ENCODE measurements at regions not wholly inside any gene's neighbourhood (a gene's known extent, or its start where the extent isn't known, plus 50 kb on each side); places are given as distances from the start of the nearest gene placed in this dataset.

- no peaks in the 10 kb centered on the region for H3K9me2 ChIP-seq (replicated peaks; ENCODE audit: low read depth, low read length)
- H3F3A ChIP-seq (ENCODE audit: low read depth): no peaks in the 10 kb centered on the region
- H3K4me2 ChIP-seq (ENCODE audit: low read depth, low read length, poor library complexity, severe bottlenecking): no peak overlapping the region
- H3K27me3 ChIP-seq (ENCODE audit: insufficient read depth, low read length, poor library complexity, severe bottlenecking): no peaks in the 10 kb centered on the region
- H3K4me1 ChIP-seq (ENCODE audit: insufficient read depth, low read length, poor library complexity, severe bottlenecking): no peaks in the 10 kb centered on the region
- TF ChIP-seq CTCF (conservative IDR thresholded peaks at IDR 0.05; ENCODE audit: low read length) (no peak), EZH2phosphoT487 (IDR thresholded peaks at IDR 0.05; ENCODE audit: borderline replicate concordance) (no peak)
- no peak overlapping the region for H3K4me3 ChIP-seq (ENCODE audit: low read length, poor library complexity, severe bottlenecking)
- 0 out of 2 replicates have a peak, but pooled peaks cover 6% of the 10 kb centered on the region for H3K9me3 ChIP-seq (ENCODE audit: insufficient read depth, low read depth, low read length)
- H3K36me3 ChIP-seq (ENCODE audit: insufficient read depth, low read length): no peaks in the 10 kb centered on the region
- H4K20me1 ChIP-seq (ENCODE audit: insufficient read depth, low read length, poor library complexity, severe bottlenecking): no peaks in the 10 kb centered on the region
- H2AFZ ChIP-seq (ENCODE audit: low read length): no peak overlapping the region
- no peaks in the 10 kb centered on the region for H3K79me2 ChIP-seq (ENCODE audit: insufficient read depth, low read length)
- no peak overlapping the region for H3K9ac ChIP-seq (ENCODE audit: low read depth, low read length, poor library complexity, severe bottlenecking)
These were observed 94.0 kb upstream of the SALL1 start for GRCh38 chr16:51244887-51245657.

GRCh38 chr16:51243936-51244436 is 92.9 kb upstream of the SALL1 start:
- Histone ChIP-seq H3K4me3 (ENCODE audit: low read length, poor library complexity, severe bottlenecking) (no peak overlapping the region), H3K79me2 (ENCODE audit: insufficient read depth, low read length) (no peaks in the 10 kb centered on the region), H3K4me1 (ENCODE audit: insufficient read depth, low read length, poor library complexity, severe bottlenecking) (no peaks in the 10 kb centered on the region), H3K9me2 (replicated peaks; ENCODE audit: low read depth, low read length) (no peaks in the 10 kb centered on the region), H4K20me1 (ENCODE audit: insufficient read depth, low read length, poor library complexity, severe bottlenecking) (no peaks in the 10 kb centered on the region), H3K4me2 (ENCODE audit: low read depth, low read length, poor library complexity, severe bottlenecking) (no peak overlapping the region), H3F3A (ENCODE audit: low read depth) (no peaks in the 10 kb centered on the region), H3K36me3 (ENCODE audit: insufficient read depth, low read length) (no peaks in the 10 kb centered on the region), H3K9me3 (ENCODE audit: insufficient read depth, low read depth, low read length) (0 out of 2 replicates have a peak, but pooled peaks cover 8% of the 10 kb centered on the region), H3K27me3 (ENCODE audit: insufficient read depth, low read length, poor library complexity, severe bottlenecking) (no peaks in the 10 kb centered on the region), H2AFZ (ENCODE audit: low read length) (no peak overlapping the region), H3K9ac (ENCODE audit: low read depth, low read length, poor library complexity, severe bottlenecking) (no peak overlapping the region)
- no peak for TF ChIP-seq EZH2phosphoT487 (IDR thresholded peaks at IDR 0.05; ENCODE audit: borderline replicate concordance)

GRCh38 chr16:51242296-51242994 is 91.4 kb upstream of the SALL1 start:
- Histone ChIP-seq H2AFZ (ENCODE audit: low read length) (no peak overlapping the region), H3K9me2 (replicated peaks; ENCODE audit: low read depth, low read length) (no peaks in the 10 kb centered on the region), H3K27me3 (ENCODE audit: insufficient read depth, low read length, poor library complexity, severe bottlenecking) (no peaks in the 10 kb centered on the region), H3K79me2 (ENCODE audit: insufficient read depth, low read length) (no peaks in the 10 kb centered on the region), H4K20me1 (ENCODE audit: insufficient read depth, low read length, poor library complexity, severe bottlenecking) (no peaks in the 10 kb centered on the region), H3K4me1 (ENCODE audit: insufficient read depth, low read length, poor library complexity, severe bottlenecking) (no peaks in the 10 kb centered on the region), H3F3A (ENCODE audit: low read depth) (no peaks in the 10 kb centered on the region), H3K36me3 (ENCODE audit: insufficient read depth, low read length) (no peaks in the 10 kb centered on the region), H3K4me3 (ENCODE audit: low read length, poor library complexity, severe bottlenecking) (no peak overlapping the region), H3K9ac (ENCODE audit: low read depth, low read length, poor library complexity, severe bottlenecking) (no peak overlapping the region), H3K4me2 (ENCODE audit: low read depth, low read length, poor library complexity, severe bottlenecking) (no peak overlapping the region), H3K9me3 (ENCODE audit: insufficient read depth, low read depth, low read length) (0 out of 2 replicates have a peak, but pooled peaks cover 5% of the 10 kb centered on the region)
- TF ChIP-seq EZH2phosphoT487 (IDR thresholded peaks at IDR 0.05; ENCODE audit: borderline replicate concordance) (no peak), CTCF (conservative IDR thresholded peaks at IDR 0.05; ENCODE audit: low read length) (no peak)
